SW 1271 (cell line): ENCODE measurements at regions not wholly inside any gene's neighbourhood (a gene's known extent, or its start where the extent isn't known, plus 50 kb on each side); places are given as distances from the start of the nearest gene placed in this dataset.
"Not testable (repeated sequence)": the region's sequence is repeated elsewhere in the genome, so short reads cannot be mapped to it uniquely, and the experiment has no call there.

Source experiments
- DNase-seq, 2 experiments: peaks; one replicate each; lab custom pipeline; 2025; lab: John Stamatoyannopoulos, UW

- no peak for DNase-seq
Observed at GRCh38 chr12:131357920-131358319, 353.0 kb upstream of the SFSWAP start.

GRCh38 chr12:131362291-131363211, 348.3 kb upstream of the SFSWAP start:
- DNase-seq, result no peak

- no peak for DNase-seq
Observed at GRCh38 chr12:131363393-131363792, 347.5 kb upstream of the SFSWAP start.

GRCh38 chr12:131363841-131364495, 346.9 kb upstream of the SFSWAP start:
- DNase-seq, result no peak

GRCh38 chr12:131364903-131365820, 345.7 kb upstream of the SFSWAP start:
- DNase-seq, result no peak

- DNase-seq, result no peak
Observed at GRCh38 chr12:131365821-131366260, 345.0 kb upstream of the SFSWAP start.

- no peak for DNase-seq
Observed at GRCh38 chr12:131366261-131366871, 344.5 kb upstream of the SFSWAP start.

GRCh38 chr12:131367067-131367982, 343.6 kb upstream of the SFSWAP start:
- DNase-seq, result not testable (repeated sequence)

- no peak for DNase-seq
Observed at GRCh38 chr12:131367983-131368667, 342.8 kb upstream of the SFSWAP start.

GRCh38 chr12:131368668-131369071, 342.2 kb upstream of the SFSWAP start:
- DNase-seq, result no peak

- no peak for DNase-seq
Observed at GRCh38 chr12:131369094-131369845, 341.6 kb upstream of the SFSWAP start.

- no peak for DNase-seq
Observed at GRCh38 chr12:131370321-131370720, 340.6 kb upstream of the SFSWAP start.

GRCh38 chr12:131370791-131371347, 340.0 kb upstream of the SFSWAP start:
- no peak for DNase-seq

- no peak for DNase-seq
Observed at GRCh38 chr12:131371401-131372170, 339.3 kb upstream of the SFSWAP start.

GRCh38 chr12:131372171-131372475, 338.8 kb upstream of the SFSWAP start:
- DNase-seq, result no peak

- no peak for DNase-seq
Observed at GRCh38 chr12:131372706-131373195, 338.1 kb upstream of the SFSWAP start.

GRCh38 chr12:131375261-131375971, 335.5 kb upstream of the SFSWAP start:
- DNase-seq, result no peak

GRCh38 chr12:131375972-131376345, 334.9 kb upstream of the SFSWAP start:
- DNase-seq, result no peak
